ENCODE measurements at regions not wholly inside any gene's neighbourhood (a gene's known extent, or its start where the extent isn't known, plus 50 kb on each side); places are given as distances from the start of the nearest gene placed in this dataset.

- Histone ChIP-seq H3K9ac (ENCODE audit: low read depth, low read length) (no peak overlapping the region), H4K8ac (ENCODE audit: low read depth in 2 of 2, low read length in 2 of 2) (no peak overlapping the region), H3K23ac (ENCODE audit: low read depth, low read length) (no peak overlapping the region), H3K9me1 (ENCODE audit: insufficient read depth, low read length) (no peaks in the 10 kb centered on the region), H3K4me3 (ENCODE audit: insufficient read depth, low read depth, low read length) (no peak overlapping the region), H3K14ac (replicated peaks; ENCODE audit: low read depth, low read length) (no peak overlapping the region), H2AK9ac (replicated peaks; ENCODE audit: low read depth, low read length, poor library complexity) (no peak overlapping the region), H3K18ac (ENCODE audit: low read depth, low read length) (no peak overlapping the region), H2AK5ac (ENCODE audit: low read depth, low read length) (no peak overlapping the region), H2BK5ac (ENCODE audit: low read depth, low read length, poor library complexity, severe bottlenecking) (no peak overlapping the region), H4K20me1 (ENCODE audit: insufficient read depth, low read length) (no peaks in the 10 kb centered on the region), H3K27me3 (ENCODE audit: control insufficient read depth, insufficient read depth, low read length) (no peaks in the 10 kb centered on the region), H3K56ac (ENCODE audit: extremely low read depth, insufficient read depth, low read length) (no peak overlapping the region), H2BK20ac (ENCODE audit: low read depth, low read length) (no peak overlapping the region), H3K4ac (ENCODE audit: low read depth, low read length) (no peak overlapping the region), H2BK15ac (ENCODE audit: low read depth, low read length) (no peak overlapping the region), H3K27ac (ENCODE audit: insufficient read depth, low read length) (no peak overlapping the region), H3K4me2 (ENCODE audit: low read depth, low read length) (no peak overlapping the region), H2BK120ac (ENCODE audit: low read depth, low read length) (no peak overlapping the region), H4K91ac (ENCODE audit: insufficient read depth, low read depth, low read length) (no peak overlapping the region), H2AFZ (replicated peaks; ENCODE audit: low read length, poor library complexity) (no peak overlapping the region), H3K4me1 (ENCODE audit: control insufficient read depth, insufficient read depth, low read length) (no peaks in the 10 kb centered on the region), H4K5ac (ENCODE audit: low read depth, low read length) (no peak overlapping the region), H3K79me1 (ENCODE audit: low read depth in 1 of 2, low read length in 2 of 2) (no peaks in the 10 kb centered on the region), H3K9me3 (ENCODE audit: control insufficient read depth, insufficient read depth, low read length) (no peaks in the 10 kb centered on the region), H3K36me3 (ENCODE audit: control insufficient read depth, insufficient read depth, low read length) (no peaks in the 10 kb centered on the region)
- in situ Hi-C loops (cut with MboI; ENCODE audit: low sequenced_read_pairs) (no loop called here), dilution Hi-C loops (cut with HindIII; ENCODE audit: low sequenced_read_pairs, unreplicated experiment) (no loop called here), intact Hi-C loops (cut with micrococcal nuclease) (no loop called here)
- no TSS peak for BruUV-seq (replicated peaks)
- no CpG with 5 or more reads among the region's 15 CpGs for WGBS, 2 experiments (ENCODE audit: extremely low coverage in 2 of 2, insufficient read length in 1 of 2)
- DNase-seq (peak; percentile 14), ATAC-seq (ENCODE audit: low read depth) (no peak)
- TF ChIP-seq NFE2L2 (IDR thresholded peaks at IDR 0.05; ENCODE audit: low read depth, low read length) (no peak), CHD1 (IDR thresholded peaks at IDR 0.05; ENCODE audit: low read depth, low read length) (no peak), BHLHE40 (IDR thresholded peaks at IDR 0.05; ENCODE audit: low read depth, low read length) (no peak), RCOR1 (IDR thresholded peaks at IDR 0.05; ENCODE audit: insufficient replicate concordance, low read length) (no peak)
- TF ChIP-seq, protein P1, sequence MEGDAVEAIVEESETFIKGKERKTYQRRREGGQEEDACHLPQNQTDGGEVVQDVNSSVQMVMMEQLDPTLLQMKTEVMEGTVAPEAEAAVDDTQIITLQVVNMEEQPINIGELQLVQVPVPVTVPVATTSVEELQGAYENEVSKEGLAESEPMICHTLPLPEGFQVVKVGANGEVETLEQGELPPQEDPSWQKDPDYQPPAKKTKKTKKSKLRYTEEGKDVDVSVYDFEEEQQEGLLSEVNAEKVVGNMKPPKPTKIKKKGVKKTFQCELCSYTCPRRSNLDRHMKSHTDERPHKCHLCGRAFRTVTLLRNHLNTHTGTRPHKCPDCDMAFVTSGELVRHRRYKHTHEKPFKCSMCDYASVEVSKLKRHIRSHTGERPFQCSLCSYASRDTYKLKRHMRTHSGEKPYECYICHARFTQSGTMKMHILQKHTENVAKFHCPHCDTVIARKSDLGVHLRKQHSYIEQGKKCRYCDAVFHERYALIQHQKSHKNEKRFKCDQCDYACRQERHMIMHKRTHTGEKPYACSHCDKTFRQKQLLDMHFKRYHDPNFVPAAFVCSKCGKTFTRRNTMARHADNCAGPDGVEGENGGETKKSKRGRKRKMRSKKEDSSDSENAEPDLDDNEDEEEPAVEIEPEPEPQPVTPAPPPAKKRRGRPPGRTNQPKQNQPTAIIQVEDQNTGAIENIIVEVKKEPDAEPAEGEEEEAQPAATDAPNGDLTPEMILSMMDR (conservative IDR thresholded peaks at IDR 0.05; ENCODE audit: low read depth, low read length), result no peak
- ChIA-PET POLR2A (ENCODE audit: unreplicated experiment) (no interaction called here), CTCF (no interaction called here)
These were observed 68.5 kb upstream of the ZNF184 start for GRCh38 chr6:27541212-27541932.

Measured in IMR-90 (cell line).